Retina (tissue), 1 donor: ENCODE measurements at regions not wholly inside any gene's neighbourhood (a gene's known extent, or its start where the extent isn't known, plus 50 kb on each side); places are given as distances from the start of the nearest gene placed in this dataset.
A peak's percentile ranks its signal among the peaks of the same experiment; 100 is the strongest.

Experiments used
- DNase-seq: peaks from one replicate; pipeline ENCODE4 v3.0.0-alpha.2; 2016

DNA sequence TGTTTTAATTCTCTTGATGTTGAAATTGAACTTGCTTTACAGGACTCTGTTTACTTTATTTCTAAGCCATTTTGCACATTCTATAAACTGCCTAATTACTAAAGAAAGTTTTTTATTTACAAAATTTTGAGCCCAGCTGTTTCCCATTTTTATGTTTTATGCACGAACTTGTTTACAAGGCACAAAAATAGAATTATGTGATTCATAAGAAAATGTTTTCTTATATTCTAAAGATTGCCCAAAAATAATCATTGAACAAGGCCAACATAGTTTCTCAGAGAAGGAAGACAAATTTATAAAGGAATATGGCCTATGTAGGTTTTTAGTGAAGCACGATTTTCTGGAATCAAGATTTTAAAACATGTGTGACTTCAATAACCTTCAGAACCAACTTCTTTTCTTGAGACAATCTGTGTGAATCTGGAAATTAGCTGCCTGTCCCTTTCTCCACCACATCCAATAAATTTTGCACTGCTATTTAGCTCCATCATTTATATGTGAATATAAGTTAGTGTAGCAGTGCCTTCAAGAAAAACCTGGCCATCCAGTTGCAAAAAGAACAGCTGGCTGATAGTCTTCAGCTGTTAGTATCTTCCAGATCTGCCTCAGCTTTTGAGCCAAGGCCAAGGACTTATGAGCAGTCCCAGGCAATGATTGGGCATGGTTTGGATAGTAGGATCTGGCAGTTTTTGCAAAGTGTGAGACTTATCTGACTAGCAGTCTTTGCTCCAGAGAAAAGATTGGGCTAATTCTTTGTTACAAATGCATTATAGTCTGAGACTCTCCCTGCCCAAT lies 253.2 kb upstream of the COL3A1 start:
- no peak for DNase-seq

DNA sequence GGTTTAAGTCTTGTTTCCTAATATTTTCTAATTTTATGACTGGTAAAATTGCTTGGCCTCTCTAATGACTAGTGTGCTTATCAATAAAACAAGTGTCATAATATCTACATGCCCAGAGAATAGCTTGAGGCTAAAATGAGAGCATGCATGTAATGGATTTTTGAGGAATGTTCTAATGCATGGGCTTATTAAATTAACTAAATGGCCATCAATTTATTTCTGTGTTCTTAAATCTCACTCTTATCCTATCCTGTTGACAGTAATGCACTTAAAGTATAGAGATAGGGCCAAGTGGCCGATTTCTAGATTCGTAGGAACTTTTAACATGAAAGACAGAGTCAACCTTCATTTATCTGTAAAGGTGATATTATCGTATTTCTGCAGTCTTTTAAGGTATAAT lies 252.4 kb upstream of the COL3A1 start:
- DNase-seq = no peak

DNA sequence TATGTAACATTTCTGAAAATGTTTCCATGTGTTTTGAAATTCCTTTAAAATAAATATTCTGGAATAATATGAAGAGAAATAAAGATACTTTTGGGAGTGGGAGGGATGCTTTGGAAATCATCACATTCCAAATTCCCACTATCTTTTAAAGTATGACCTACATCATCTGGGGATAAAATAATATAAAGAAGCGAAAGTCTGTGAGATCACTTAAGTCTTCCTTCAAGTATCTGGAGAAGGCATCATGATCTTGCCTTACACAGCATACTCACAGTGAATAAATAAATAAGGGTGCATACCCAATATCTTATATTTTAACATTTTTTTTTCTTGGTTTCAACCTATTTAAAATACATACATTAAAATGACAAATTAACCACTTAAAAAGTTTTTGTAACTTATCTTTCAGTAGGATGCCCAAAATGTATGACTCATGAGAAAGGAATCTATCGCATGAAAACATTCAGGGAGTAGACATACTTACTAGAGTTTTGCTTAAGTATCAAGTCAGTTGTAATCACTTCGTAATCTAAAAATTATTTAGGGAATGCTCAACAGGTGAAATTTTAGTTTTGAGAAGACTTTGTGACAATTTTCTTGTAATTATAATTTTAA lies 248.3 kb upstream of the COL3A1 start:
- DNase-seq = no peak

DNA sequence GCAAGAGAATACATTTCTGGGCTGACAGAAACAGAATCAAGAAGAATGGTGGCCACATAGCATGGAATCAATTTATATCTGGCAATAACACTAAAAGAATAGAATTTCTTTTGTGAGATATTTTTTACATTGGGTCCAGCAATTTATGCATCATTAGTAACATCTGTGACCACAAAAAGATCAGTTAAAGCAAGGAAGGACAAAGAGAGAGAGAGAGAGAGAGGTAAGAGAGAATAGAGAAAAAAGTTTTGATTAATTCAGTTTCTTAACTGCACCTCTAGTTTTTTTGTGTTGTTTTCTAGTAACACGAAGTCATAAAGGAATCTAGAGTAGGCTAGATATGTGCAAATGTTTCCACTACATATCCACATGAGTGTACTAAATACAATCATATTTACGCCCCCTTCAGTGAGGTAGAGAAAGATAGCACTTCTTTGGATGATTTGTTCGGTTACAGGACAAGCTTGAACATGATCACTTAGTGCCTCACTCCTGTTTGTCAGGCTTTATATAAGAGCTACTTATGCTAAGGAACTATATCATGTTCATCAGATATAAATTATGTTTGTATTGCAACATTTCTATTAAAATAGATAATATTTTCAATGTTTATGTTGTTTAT lies 247.4 kb upstream of the COL3A1 start:
- no peak for DNase-seq

DNA sequence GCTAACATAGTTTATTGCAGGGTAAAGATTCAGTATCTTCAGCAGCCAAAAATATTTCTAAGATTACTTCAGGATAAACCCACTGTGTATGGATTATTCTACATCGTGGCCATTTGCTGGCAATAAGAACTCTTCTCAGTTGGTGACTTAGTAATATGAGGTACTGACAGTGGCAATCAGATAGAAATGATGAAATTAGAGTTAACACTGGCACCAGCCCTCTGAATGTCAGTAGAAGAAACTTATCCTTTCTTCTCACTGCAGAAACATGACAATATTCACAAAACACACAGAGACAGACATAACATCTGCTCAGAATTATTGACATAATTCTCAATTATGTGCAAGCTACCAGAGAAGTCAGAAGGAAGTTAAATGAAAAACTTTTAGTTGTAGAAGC lies 246.3 kb upstream of the COL3A1 start:
- DNase-seq = no peak

DNA sequence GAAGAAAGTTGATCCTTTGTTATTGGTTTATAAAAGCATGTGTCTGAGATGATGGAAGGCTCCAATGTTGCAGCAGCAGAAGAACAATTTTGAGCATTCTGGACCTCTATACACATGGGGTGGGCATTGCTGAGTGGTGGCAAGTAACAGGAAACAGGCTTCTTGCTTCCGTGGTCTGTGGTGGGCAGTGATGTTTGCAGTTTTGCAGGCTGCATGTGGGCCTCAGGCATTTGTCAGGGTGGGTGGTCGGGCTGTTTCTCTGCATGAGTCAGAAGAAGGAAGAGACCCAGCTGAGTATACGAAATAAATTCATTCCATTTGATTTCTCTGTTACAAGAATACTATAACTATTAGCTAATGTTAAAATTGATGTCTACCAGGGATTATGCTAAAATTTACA lies 239.5 kb upstream of the COL3A1 start:
- no peak for DNase-seq

DNA sequence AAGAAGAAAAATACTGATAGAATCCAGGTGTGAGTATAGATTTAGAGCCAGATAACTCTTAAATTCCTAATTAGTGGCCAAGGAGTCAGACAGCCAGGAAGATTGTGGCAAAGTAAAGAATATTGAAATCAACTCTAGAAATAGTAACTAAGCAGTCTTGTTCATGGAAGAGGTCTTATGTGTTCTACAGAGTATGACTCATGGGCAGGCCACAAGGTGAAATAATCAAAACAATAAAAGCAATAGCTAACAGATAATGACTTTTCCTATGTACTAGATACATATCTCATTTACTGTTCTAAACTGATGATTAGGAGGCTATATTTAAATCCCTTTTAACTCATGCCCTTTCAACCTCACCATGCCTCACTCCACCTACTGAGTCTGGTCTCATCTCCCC lies 227.4 kb upstream of the COL3A1 start:
- no peak for DNase-seq

DNA sequence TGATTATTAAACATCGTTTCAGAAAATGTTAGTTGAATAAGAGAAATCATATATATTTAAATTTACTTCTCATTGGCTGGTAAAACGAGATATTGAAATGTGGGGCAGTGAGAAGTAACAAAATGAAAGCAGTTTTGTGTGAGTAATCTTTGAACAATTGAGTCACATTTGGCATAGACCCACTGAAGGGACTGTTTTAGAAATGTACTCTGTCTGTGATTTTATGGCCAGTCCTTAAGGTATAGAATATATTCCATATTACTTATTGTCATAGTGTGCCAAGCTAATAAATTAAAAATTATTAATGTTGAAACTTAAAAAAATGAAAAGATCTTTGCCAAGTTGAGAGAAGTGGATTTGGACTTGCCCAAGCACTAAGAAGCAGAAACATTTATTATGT lies 222.4 kb upstream of the COL3A1 start:
- no peak for DNase-seq

DNA sequence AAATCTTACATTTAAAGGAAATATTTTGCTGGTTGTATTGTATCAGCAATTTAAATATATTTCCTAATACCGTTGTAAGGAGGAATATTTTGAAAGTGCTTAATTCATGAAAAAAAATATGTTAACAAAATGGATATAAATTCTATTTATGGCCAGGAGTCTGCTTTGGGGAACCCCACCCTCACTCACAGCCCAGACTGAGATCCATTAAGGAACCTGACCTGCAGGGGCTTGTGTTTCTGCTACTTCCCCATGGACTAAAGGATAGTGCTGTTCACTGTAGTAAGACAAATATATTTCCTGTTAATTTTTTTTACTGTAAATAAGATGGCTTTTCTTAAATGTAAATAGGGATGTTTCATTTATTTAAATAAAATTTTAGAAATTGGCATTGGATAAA lies 221.9 kb upstream of the COL3A1 start:
- DNase-seq = no peak

DNA sequence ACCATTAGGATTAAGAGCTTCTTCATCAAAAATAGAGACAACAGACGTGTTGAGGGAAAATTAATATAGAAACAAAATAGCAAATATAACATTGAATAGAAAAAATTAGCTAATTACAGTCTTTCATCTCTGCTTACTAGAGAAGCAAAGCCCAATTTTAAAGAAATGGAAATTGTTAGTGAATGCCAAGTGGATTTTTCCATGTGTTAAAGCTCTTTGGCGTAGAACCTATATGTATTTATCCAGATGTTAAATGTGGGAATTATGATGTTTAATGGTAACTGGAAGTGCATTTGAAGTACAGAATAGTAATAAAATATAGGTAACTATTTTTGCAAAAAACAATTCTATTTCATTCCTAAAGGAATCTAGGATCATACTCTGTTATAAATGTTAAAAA lies 212.0 kb upstream of the COL3A1 start:
- DNase-seq = no peak

DNA sequence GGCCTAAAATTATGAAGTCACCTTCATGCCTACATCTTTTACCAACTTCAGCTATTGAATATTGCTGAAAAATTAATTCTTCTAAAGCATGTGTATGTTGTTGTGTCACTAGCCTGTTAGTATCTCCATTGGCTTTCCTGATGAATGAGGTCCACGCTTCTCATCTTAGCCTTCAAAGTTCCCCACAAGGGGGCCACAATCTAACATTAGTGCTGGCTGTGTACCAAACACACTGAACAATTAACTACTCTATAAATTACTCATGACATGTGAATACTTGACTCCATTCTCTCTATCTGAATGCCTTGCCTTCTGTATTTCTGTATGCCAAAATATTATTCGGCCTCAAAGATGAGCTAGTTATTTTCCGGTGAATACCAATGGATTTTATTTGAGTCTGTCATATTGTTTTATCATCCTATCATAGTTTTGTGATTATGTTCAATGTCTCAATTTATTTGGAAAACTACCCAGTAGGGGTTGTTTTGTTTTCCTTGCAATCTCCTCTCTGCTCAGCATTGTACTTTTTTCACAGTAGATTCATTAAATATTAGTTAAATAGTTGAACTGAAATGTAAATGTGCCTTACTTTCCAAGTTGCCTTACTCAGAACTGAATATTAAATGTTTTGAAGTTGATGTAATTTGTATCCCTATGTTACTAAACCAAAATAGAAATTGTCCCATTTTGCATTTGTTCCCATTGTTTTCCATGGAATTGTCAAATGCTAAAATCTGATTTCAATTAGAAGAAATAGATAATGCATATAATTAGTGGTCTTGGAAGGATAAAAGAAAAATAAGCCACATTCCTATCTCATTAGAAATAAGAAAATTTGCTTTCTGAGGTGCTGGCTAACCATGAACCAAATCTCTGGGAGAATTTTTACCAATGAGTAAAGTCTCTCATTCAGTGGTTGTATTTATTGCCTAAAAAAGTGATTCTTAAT lies 208.4 kb upstream of the COL3A1 start:
- DNase-seq = no peak

DNA sequence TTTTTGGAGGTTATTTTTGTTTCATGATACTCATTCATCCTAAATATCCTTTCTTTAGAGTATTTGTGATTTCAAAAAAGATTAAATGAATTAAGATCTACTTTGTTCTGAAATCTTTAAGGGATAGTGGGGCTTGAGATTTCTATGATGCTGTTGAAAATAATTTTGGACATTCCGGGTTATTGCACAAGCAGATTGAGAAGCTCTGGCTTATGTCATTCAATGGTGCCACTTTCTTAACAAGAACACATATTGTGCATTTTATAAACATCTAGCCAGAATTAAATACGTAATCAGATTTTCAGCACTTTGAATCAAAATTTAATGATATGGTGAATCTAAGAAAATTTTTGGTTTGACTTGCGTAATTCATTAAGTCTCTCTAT lies 207.7 kb upstream of the COL3A1 start:
- no peak for DNase-seq

DNA sequence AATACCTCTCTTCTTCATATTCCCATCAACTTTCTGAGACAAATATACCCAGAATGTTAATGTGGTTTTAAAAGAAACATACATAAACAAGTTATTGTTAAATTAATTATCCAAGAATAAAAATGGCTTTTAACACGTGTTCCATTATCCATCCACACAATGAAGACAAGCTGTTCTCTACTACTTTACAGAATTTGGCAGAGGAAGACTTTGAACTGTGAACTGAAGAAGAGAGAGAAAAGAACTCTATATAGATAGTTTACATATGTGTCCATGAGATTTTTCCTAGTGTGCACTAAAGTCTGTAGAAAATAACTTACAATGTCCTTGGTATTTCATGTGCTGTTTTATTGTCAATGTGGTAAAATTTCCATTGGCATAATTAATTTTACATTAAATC lies 207.0 kb upstream of the COL3A1 start:
- no peak for DNase-seq

DNA sequence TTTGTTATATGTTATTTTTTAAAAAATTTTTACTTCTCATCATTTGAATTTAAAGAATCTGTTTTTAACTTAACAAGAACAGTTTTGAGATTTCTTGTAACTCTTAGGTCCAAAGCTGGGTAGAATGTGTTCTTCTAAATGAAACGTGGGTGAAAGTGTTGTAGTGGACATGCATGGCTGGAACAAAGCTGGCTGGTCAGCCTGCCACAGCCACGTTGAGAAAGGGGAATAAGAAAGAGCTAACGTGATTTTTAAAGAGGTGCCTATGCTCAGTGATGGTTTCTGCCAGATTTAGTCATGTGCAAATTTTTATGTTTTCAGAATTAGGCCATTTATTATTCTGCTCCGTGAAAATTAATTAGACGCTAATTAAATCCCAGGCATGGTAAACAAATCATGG lies 203.9 kb upstream of the COL3A1 start:
- DNase-seq = no peak

DNA sequence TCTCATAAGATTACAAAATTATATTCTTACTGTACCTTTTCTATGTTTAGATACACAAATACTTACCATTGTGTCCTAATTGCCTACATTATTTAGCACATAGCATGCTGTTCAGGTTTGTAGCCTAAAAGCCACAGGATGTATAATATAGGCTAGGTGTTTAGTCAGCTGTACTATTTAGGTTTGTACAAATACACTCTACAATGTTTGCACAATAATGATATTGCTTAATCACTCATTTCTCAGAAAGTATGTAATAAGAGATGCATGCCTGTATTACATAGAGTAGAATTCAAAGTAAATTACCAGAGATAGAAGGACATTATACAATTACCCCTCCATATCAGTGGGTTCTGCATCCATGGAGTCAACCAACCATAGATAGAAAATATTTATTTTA lies 201.1 kb upstream of the COL3A1 start:
- DNase-seq = no peak

DNA sequence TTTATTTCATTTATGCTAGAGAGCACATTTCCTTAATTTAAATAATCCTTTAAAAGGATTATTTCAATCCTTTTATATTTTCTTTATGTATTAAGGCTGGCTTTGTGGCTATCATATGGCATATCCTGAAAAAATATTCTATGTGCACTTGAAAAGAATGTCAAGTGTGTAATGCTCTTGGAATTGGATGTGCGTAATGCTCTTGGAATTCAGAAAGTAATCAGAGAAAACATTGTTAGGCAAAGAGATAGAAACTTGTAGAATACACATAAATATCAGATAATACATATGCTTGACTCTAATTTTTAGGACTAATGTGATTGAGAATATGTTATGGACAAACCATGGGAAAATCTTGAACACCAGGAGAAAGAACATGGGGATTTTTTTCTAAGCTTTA lies 197.5 kb upstream of the COL3A1 start:
- no peak for DNase-seq

DNA sequence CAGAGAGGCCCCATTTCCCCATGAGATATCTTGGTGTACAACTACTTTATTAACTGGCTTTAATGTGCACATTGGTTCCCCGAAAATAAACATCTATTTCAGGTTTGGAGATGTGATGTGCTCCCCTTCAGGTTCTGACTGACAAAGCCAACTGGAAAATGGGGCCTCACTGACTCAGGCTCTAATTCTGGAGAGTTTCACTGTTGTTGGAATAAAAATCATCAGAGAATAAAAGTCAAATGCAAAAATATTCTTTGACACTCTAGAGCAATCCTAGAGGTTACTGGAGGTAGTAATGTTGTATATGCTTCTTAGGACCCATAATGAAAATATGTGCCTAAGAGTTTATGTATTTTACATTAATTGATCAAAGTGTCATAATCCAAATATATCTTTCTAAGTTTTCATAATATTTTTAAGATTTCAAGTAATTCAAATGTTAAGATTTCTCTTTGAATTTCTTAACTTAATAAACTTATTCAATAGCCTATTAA lies 189.9 kb upstream of the COL3A1 start:
- no peak for DNase-seq

DNA sequence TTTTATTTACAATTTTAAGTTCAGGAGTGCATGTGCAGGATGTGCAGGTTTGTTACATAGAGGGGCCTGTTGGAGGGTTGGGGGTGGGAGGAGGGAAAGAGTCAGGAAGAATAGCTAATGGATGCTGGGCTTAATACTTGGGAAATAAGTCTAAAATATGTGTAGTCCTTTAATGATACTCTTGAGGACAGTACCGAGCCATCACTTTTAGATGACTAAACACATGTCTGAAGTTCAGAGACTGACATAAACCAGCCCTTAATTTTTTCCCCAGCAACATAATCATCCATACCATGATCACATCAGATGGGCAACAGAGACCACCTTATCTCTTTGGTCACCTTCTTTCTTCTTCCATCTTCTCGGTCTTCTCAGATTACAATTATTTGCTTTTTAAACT lies 189.1 kb upstream of the COL3A1 start:
- DNase-seq = no peak

DNA sequence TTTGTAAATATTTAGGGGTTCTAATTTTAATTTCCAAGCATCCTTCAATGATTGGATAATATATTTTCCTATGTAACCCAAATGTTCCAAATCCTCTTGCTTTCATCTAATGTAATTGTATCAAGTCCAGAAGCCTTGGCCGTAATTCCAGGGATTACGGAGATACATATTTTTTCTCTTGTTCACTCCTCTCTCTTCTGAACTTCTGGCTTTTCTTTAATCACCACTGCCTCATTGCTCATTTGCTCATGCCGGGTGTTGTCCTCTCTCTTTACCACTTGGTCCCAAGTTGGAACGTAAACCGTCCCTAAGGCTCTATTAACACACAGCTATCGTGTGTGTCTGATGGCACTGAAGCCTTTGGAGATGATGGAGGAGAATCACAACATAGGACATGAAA lies 188.7 kb upstream of the COL3A1 start:
- DNase-seq = no peak

DNA sequence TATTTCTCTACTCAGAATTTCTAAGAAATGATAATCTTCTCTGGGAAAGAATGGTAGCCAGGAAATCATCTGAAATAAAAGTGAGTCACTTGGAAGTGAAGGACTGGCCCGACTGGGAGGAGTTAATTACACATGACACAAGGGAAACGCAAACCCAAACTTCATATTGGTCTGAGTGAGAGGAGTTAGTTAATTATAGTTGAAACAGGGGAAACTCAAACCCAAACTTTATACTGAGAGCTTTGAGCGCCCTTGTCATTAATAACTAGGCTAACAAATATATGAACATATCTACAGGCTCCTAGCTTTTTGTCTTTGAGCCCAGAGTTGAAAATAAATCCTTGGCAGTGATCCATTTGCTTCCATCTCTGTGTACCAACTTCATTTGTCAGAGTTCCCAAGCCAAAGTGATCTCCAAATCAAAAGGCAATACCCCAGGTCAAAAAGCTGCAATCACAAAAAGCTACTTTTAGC lies 187.8 kb upstream of the COL3A1 start:
- DNase-seq = no peak

DNA sequence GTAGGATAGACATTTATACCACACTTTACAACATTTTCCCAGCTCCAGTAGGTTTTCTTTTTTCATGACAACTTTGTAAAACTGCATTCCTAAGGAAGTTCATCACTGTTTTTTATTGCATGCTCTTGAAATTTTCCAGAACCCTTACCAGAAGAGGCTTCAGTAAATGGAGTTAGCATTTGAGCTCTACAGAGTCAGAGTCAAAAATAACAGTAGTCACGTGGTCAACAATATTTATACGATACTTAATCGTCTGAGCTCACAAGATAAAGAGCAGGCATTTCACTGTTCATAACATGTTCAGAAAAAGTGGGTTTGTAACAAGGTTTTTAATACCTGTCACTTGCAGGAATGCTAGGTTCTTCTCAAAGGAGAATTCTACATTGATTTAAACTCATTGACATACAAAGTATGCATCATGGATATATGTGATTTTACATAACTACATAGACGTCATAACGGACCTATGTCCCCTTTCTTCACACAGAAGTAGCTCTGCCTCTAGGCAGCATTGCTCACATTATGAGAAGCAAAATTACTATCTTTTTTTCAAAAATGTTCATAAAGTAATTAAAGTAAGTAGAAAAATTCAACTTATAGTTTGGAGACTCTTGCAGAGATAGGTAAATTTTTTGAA lies 187.0 kb upstream of the COL3A1 start:
- no peak for DNase-seq

DNA sequence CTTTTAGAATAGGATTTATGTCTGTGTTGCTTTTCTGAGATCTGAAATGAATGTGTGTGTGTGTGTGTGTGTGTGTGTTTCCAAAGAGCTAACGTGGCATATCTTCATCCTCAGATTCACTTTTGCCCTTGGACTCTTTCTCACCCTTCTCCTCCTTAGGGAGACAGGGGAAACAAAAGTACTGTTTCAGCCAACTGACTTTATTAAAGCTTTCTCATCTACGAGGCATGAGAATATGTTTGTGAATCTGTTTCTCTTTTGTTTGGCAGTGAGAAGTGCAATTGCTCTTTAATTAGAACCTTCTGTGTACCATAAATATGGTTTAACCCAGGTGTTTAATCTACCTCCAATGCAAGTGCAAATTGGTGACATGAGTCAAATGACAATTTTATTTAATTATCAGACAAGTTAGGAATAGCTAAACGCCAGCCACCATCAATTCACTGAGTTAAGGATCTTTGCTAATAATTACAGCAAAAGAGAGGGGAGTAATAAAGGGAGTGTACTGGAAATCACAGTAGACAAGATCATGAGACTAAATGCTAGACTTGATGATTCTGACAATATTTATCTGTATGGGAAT lies 186.4 kb upstream of the COL3A1 start:
- DNase-seq = peak; percentile 6
